Ascending aorta (tissue), 2 donors: ENCODE measurements at regions not wholly inside any gene's neighbourhood (a gene's known extent, or its start where the extent isn't known, plus 50 kb on each side); places are given as distances from the start of the nearest gene placed in this dataset.

Experiments
- DNase-seq, 2 donors: peaks; one replicate each; pipeline ENCODE4 v3.0.0-alpha.2; 2019; ENCODE audit warnings: low spot score in 2 of 2
- H3K27ac ChIP-seq, 2 donors: fragments of 200-600 bp; sonication (generic); one replicate each; pipeline ENCODE4 v1.5.1; 2016 to 2017; ENCODE audit warnings: mild to moderate bottlenecking in 1 of 2
- H3K27me3 ChIP-seq: fragments of 200-600 bp; sonication (generic); one replicate; pipeline ENCODE4 v1.5.1; 2017
- H3K36me3 ChIP-seq, 2 donors: fragments of 200-600 bp; sonication (generic); one replicate each; pipeline ENCODE4 v1.5.1; 2016
- H3K4me1 ChIP-seq, 2 donors: fragments of 200-600 bp; sonication (generic); one replicate each; pipeline ENCODE4 v1.5.1; 2016 to 2017; ENCODE audit warnings: mild to moderate bottlenecking in 1 of 2
- H3K4me3 ChIP-seq, 2 donors: fragments of 200-600 bp; sonication (generic); one replicate each; pipeline ENCODE4 v1.5.1; 2016 to 2017; ENCODE audit warnings: mild to moderate bottlenecking in 1 of 2
- H3K9me3 ChIP-seq, 2 donors: fragments of 200-600 bp; sonication (generic); one replicate each; pipeline ENCODE4 v1.5.1; 2016
- CTCF ChIP-seq, 3 experiments: fragments of 200-600 bp in 2 of 3; fragments of 450-650 bp in 1 of 3; sonication (generic) in 2 of 3; IDR thresholded peaks; one replicate each; pipeline ENCODE4 v1.5.1; 2016 to 2019; ENCODE audit warnings: antibody characterized with exemption in 3 of 3, mild to moderate bottlenecking in 1 of 3, moderate library complexity in 1 of 3
- intact Hi-C: fragments of 100-400 bp; cut with DNase I; formaldehyde crosslinking; loops from one replicate; pipeline ENCODE4 v1.15.1; 2023

GRCh38 chr13:40221131-40221459 is 445.3 kb downstream of the FOXO1 start:
- H3K4me3 ChIP-seq, result no peak overlapping the region
- peak overlapping the region; percentile 39 to 58 for H3K27ac ChIP-seq
- intact Hi-C loops, result no loop called here
- no peaks in the 10 kb centered on the region for H3K9me3 ChIP-seq
- no peaks in the 10 kb centered on the region for H3K36me3 ChIP-seq
- TF ChIP-seq CTCF (IDR thresholded peaks at IDR 0.05), result no peak
- DNase-seq, result no peak
- no peaks in the 10 kb centered on the region for H3K27me3 ChIP-seq
- H3K4me1 ChIP-seq, result peaks cover 2 to 11% of the 10 kb centered on the region in 2 donors

- intact Hi-C loops, result no loop called here
- Histone ChIP-seq H3K4me1 (peaks cover 2 to 11% of the 10 kb centered on the region in 2 donors), H3K27me3 (no peaks in the 10 kb centered on the region), H3K27ac (peak overlapping the region; percentile 39 to 58), H3K9me3 (no peaks in the 10 kb centered on the region), H3K36me3 (no peaks in the 10 kb centered on the region), H3K4me3 (no peak overlapping the region)
- DNase-seq, result no peak
- no peak for TF ChIP-seq CTCF (IDR thresholded peaks at IDR 0.05)
Measured at GRCh38 chr13:40221460-40222201, 444.8 kb downstream of the FOXO1 start.

GRCh38 chr13:40223585-40223984 is 442.9 kb downstream of the FOXO1 start:
- no peak for DNase-seq
- intact Hi-C loops, result no loop called here
- Histone ChIP-seq H3K9me3 (no peaks in the 10 kb centered on the region), H3K27me3 (no peaks in the 10 kb centered on the region), H3K4me3 (no peak overlapping the region), H3K27ac (no peak overlapping the region), H3K36me3 (no peaks in the 10 kb centered on the region), H3K4me1 (peaks cover 2 to 11% of the 10 kb centered on the region in 2 donors)
- no peak for TF ChIP-seq CTCF (IDR thresholded peaks at IDR 0.05)

- Histone ChIP-seq H3K27me3 (no peaks in the 10 kb centered on the region), H3K9me3 (no peaks in the 10 kb centered on the region), H3K36me3 (no peaks in the 10 kb centered on the region), H3K4me1 (peaks cover 0 to 7% of the 10 kb centered on the region in 2 donors), H3K4me3 (no peak overlapping the region), H3K27ac (no peak overlapping the region)
- TF ChIP-seq CTCF (IDR thresholded peaks at IDR 0.05), result no peak
- DNase-seq, result no peak
- intact Hi-C loops, result no loop called here
Measured at GRCh38 chr13:40228496-40228895, 437.9 kb downstream of the FOXO1 start.

- DNase-seq, result no peak
- intact Hi-C loops, result no loop called here
- no peaks in the 10 kb centered on the region for H3K36me3 ChIP-seq
- H3K4me3 ChIP-seq, result no peak overlapping the region
- H3K9me3 ChIP-seq, result no peaks in the 10 kb centered on the region
- peaks cover 0 to 7% of the 10 kb centered on the region in 2 donors for H3K4me1 ChIP-seq
- no peak for TF ChIP-seq CTCF (IDR thresholded peaks at IDR 0.05)
- no peaks in the 10 kb centered on the region for H3K27me3 ChIP-seq
- H3K27ac ChIP-seq, result no peak overlapping the region
Measured at GRCh38 chr13:40228990-40229389, 437.5 kb downstream of the FOXO1 start.
